Heart left ventricle (tissue), 16 donors: ENCODE measurements at regions not wholly inside any gene's neighbourhood (a gene's known extent, or its start where the extent isn't known, plus 50 kb on each side); places are given as distances from the start of the nearest gene placed in this dataset.

Experiments
- ATAC-seq, 4 donors: fragments of 200-7000 bp; cut with Tn5 transposase; one replicate each; pipeline ENCODE4 v1.9.1; 2020 to 2022; ENCODE audit warnings: moderate library complexity in 4 of 4, mild to moderate bottlenecking in 3 of 4, moderate number of reproducible peaks in 1 of 4
- DNase-seq, 5 donors: peaks; one replicate each; pipeline ENCODE4 v3.0.0-alpha.2; 2020
- H3K27ac ChIP-seq, 12 donors: fragments of 200-600 bp; sonication (generic) in 4 of 12; one replicate each; pipeline versions ENCODE4 v1.5.0 to v1.8.0; 2016 to 2022; ENCODE audit warnings: mild to moderate bottlenecking in 2 of 12
- H3K27me3 ChIP-seq, 9 donors: fragments of 200-600 bp; sonication (generic) in 2 of 9; one replicate each; pipeline versions ENCODE4 v1.5.1 to v1.8.0; 2016 to 2022; ENCODE audit warnings: mild to moderate bottlenecking in 3 of 9
- H3K36me3 ChIP-seq, 9 donors: fragments of 200-600 bp; sonication (generic) in 2 of 9; one replicate each; pipeline versions ENCODE4 v1.5.0 to v1.8.0; 2018 to 2022; ENCODE audit warnings: mild to moderate bottlenecking in 2 of 9
- H3K4me1 ChIP-seq, 12 donors: fragments of 200-600 bp; sonication (generic) in 4 of 12; one replicate each; pipeline versions ENCODE4 v1.5.0 to v1.8.0; 2016 to 2022; ENCODE audit warnings: mild to moderate bottlenecking in 3 of 12
- H3K4me3 ChIP-seq, 12 donors: fragments of 200-600 bp; sonication (generic) in 4 of 12; one replicate each; pipeline versions ENCODE4 v1.5.0 to v1.8.0; 2017 to 2022; ENCODE audit warnings: mild to moderate bottlenecking in 9 of 12, moderate library complexity in 4 of 12
- H3K9me3 ChIP-seq, 12 donors: fragments of 200-600 bp; sonication (generic) in 4 of 12; one replicate each; pipeline versions ENCODE4 v1.5.0 to v1.8.0; 2016 to 2022; ENCODE audit warnings: mild to moderate bottlenecking in 1 of 12
- CTCF ChIP-seq, 12 donors: fragments of 200-600 bp; sonication (generic) in 4 of 12; IDR thresholded peaks; one replicate each; pipeline versions ENCODE4 v1.5.0 to v1.8.0; 2018 to 2022; ENCODE audit warnings: antibody characterized with exemption in 12 of 12, mild to moderate bottlenecking in 5 of 12
- POLR2A ChIP-seq, 2 donors: fragments of 450-650 bp; IDR thresholded peaks; one replicate each; pipeline ENCODE4 v1.6.1; 2017; ENCODE audit warnings: antibody characterized with exemption in 2 of 2, mild to moderate bottlenecking in 2 of 2, moderate library complexity in 2 of 2
- WGBS, 4 donors: extraction: QIAGEN DNeasy Blood & Tissue Kit in 2 of 4; methylation state at CpG; one replicate each; pipeline versions ENCODE4 v1.1.5 to v1.1.7; 2013 to 2018; 5-methylcytosine and 5-hydroxymethylcytosine counted together
- intact Hi-C, 10 donors: fragments of 100-400 bp; cut with DNase I; formaldehyde crosslinking; loops; one replicate each; pipeline versions ENCODE4 v1.11.1 to v1.14.2; 2022
- donor health status: ischemic (EF 13 %, LVEDD 7.1; RV severe dilation, severe dysfunction).
- donor health status: healthy with polysubstance abuse.
- donor health status: DM: no; HTN: yes; CAD: no.
- donor health status: DM: no; HTN: no; CAD: no.
- donor health status: ischemic (EF 25% LVEDD 6.9; RV normal size, moderate dysfunction).
- donor health status: ischemic (EF 25% LVEDD 5.7; RV mildly dilated, moderate dysfunction).
- donor health status: healthy.
- donor health status: DM: yes; HTN: yes; CAD: no.
- donor health status: ischemic (EF 35%, LVEDD 5.7; RV mildly dilated, moderate dysfunction).
- donor health status: nonischemic (EF 11% LVEDD 7.7; RV severe dilation, severe dysfunction).
- donor health status: DM: yes; HTN: yes; CAD: no.
- donor health status: PGD.
- donor health status: ischemic (EF 29% LVEDD 5.4; RV normal size, mild dysfunction).
- donor health status: nonischemic (EF 23%, LVEDD 6.1; RV moderate dilation, normal function).

- 12 to 32% (median 23%) methylated on average over 15 of the region's 15 CpGs for WGBS, 4 donors
Observed at GRCh38 chr6:28764761-28765282, 159.0 kb downstream of the TRIM27 start.

GRCh38 chr6:28765978-28766351 is 157.8 kb downstream of the TRIM27 start:
- DNase-seq (no peak), ATAC-seq (no peak)
- TF ChIP-seq CTCF (IDR thresholded peaks at IDR 0.05) (no peak), POLR2A (IDR thresholded peaks at IDR 0.05) (no peak)
- intact Hi-C loops, result no loop called here
- Histone ChIP-seq H3K4me1 (peaks cover 0 to 3% (median 0%) of the 10 kb centered on the region in 12 donors), H3K27me3 (peaks cover 32 to 100% (median 81%) of the 10 kb centered on the region in 9 donors), H3K4me3 (no peak overlapping the region), H3K9me3 (peaks cover 0 to 12% (median 0%) of the 10 kb centered on the region in 12 donors), H3K36me3 (no peaks in the 10 kb centered on the region), H3K27ac (no peak overlapping the region)
- WGBS, 4 donors, result 0 to 2% (median 1%) methylated on average over 13 of the region's 13 CpGs

More at GRCh38 chr6:28764761-28765282, 159.0 kb downstream of the TRIM27 start:
- Histone ChIP-seq H3K27ac (no peak overlapping the region), H3K9me3 (peaks cover 0 to 12% (median 0%) of the 10 kb centered on the region in 12 donors), H3K4me3 (no peak overlapping the region), H3K36me3 (no peaks in the 10 kb centered on the region), H3K27me3 (peaks cover 24 to 98% (median 78%) of the 10 kb centered on the region in 9 donors), H3K4me1 (peaks cover 0 to 3% (median 0%) of the 10 kb centered on the region in 12 donors)
- TF ChIP-seq CTCF (IDR thresholded peaks at IDR 0.05) (no peak), POLR2A (IDR thresholded peaks at IDR 0.05) (no peak)
- ATAC-seq (no peak), DNase-seq (no peak)
- intact Hi-C loops, result no loop called here

- WGBS, 4 donors, result 1 to 4% (median 2%) methylated on average over 5 of the region's 5 CpGs
- Histone ChIP-seq H3K4me1 (peaks cover 0 to 3% (median 0%) of the 10 kb centered on the region in 12 donors), H3K4me3 (no peak overlapping the region), H3K27me3 (peaks cover 36 to 100% (median 82%) of the 10 kb centered on the region in 9 donors), H3K36me3 (no peaks in the 10 kb centered on the region), H3K27ac (no peak overlapping the region), H3K9me3 (peaks cover 0 to 12% (median 0%) of the 10 kb centered on the region in 12 donors)
- intact Hi-C loops, result no loop called here
- ATAC-seq, result no peak
- no peak for DNase-seq
- TF ChIP-seq CTCF (IDR thresholded peaks at IDR 0.05) (no peak), POLR2A (IDR thresholded peaks at IDR 0.05) (no peak)
Observed at GRCh38 chr6:28766426-28766825, 157.4 kb downstream of the TRIM27 start.

- H3K27me3 ChIP-seq, result peaks cover 42 to 100% (median 85%) of the 10 kb centered on the region in 9 donors
- H3K4me3 ChIP-seq, result no peak overlapping the region
- peaks cover 0 to 3% (median 0%) of the 10 kb centered on the region in 12 donors for H3K4me1 ChIP-seq
- 20 to 26% (median 22%) methylated on average over 4 of the region's 4 CpGs for WGBS, 4 donors
- DNase-seq (no peak), ATAC-seq (no peak)
- no peak overlapping the region for H3K27ac ChIP-seq
- no peaks in the 10 kb centered on the region for H3K36me3 ChIP-seq
- TF ChIP-seq CTCF (IDR thresholded peaks at IDR 0.05) (no peak), POLR2A (IDR thresholded peaks at IDR 0.05) (no peak)
- H3K9me3 ChIP-seq, result peaks cover 0 to 12% (median 0%) of the 10 kb centered on the region in 12 donors
- intact Hi-C loops, result no loop called here
Observed at GRCh38 chr6:28767133-28767532, 156.7 kb downstream of the TRIM27 start.
